H9 (cell line): ENCODE measurements at regions not wholly inside any gene's neighbourhood (a gene's known extent, or its start where the extent isn't known, plus 50 kb on each side); places are given as distances from the start of the nearest gene placed in this dataset.

ENCODE experiments used
- DNase-seq: peaks from one replicate; pipeline ENCODE4 v3.0.0-alpha.2; 2017
- H2AFZ ChIP-seq: one replicate; pipeline ENCODE4 v1.6.1; 2013; ENCODE audit warnings: mild to moderate bottlenecking, low read length, control low read depth, moderate library complexity
- H2AK5ac ChIP-seq: 2 replicates; pipeline ENCODE4 v1.6.1; 2013; ENCODE audit warnings: low read length, control low read depth, mixed read lengths; ENCODE audit not compliant: insufficient read length
- H2BK120ac ChIP-seq: one replicate; pipeline ENCODE4 v1.6.1; 2013; ENCODE audit warnings: low read depth, mild to moderate bottlenecking, low read length, control low read depth, inconsistent platforms; ENCODE audit not compliant: poor library complexity, severe bottlenecking
- H2BK12ac ChIP-seq: 2 replicates; pipeline ENCODE4 v1.6.1; 2013; ENCODE audit warnings: low read length, control low read depth, mixed read lengths, low read depth; ENCODE audit not compliant: insufficient read length
- H2BK15ac ChIP-seq: 2 replicates; pipeline ENCODE4 v1.6.1; 2013; ENCODE audit warnings: low read depth, low read length, control low read depth
- H2BK20ac ChIP-seq: one replicate; pipeline ENCODE4 v1.6.1; 2013; ENCODE audit warnings: low read depth, mild to moderate bottlenecking, low read length, control low read depth, inconsistent platforms; ENCODE audit not compliant: poor library complexity, severe bottlenecking
- H2BK5ac ChIP-seq: 2 replicates; pipeline ENCODE4 v1.6.1; 2013; ENCODE audit warnings: low read length, control low read depth, mixed read lengths; ENCODE audit not compliant: insufficient read length
- H3K14ac ChIP-seq: 2 replicates; pipeline ENCODE4 v1.6.1; 2013; ENCODE audit warnings: low read length, control low read depth; ENCODE audit not compliant: insufficient read depth
- H3K18ac ChIP-seq: 2 replicates; pipeline ENCODE4 v1.6.1; 2013; ENCODE audit warnings: low read depth, mild to moderate bottlenecking, mixed read lengths, low read length, control low read depth; ENCODE audit not compliant: insufficient read length
- H3K23ac ChIP-seq: 2 replicates; pipeline ENCODE4 v1.6.1; 2013; ENCODE audit warnings: low read length, control low read depth, mixed read lengths, low read depth; ENCODE audit not compliant: insufficient read length
- H3K23me2 ChIP-seq: 2 replicates; pipeline ENCODE4 v1.6.1; 2013; ENCODE audit warnings: low read depth, mild to moderate bottlenecking, mixed read lengths, low read length, control low read depth; ENCODE audit not compliant: insufficient read length, poor library complexity, severe bottlenecking
- H3K27ac ChIP-seq: 2 replicates; pipeline ENCODE4 v1.5.1; 2013; ENCODE audit warnings: low read length, control low read depth, mixed read lengths, low read depth; ENCODE audit not compliant: insufficient read length
- H3K27me3 ChIP-seq: 2 replicates; pipeline ENCODE4 v1.6.1; 2013; ENCODE audit warnings: low read length, control low read depth, inconsistent platforms; ENCODE audit not compliant: insufficient read depth
- H3K4ac ChIP-seq: 2 replicates; pipeline ENCODE4 v1.6.1; 2013; ENCODE audit warnings: low read depth, mild to moderate bottlenecking, control low read depth, inconsistent platforms, low read length, moderate library complexity
- H3K4me1 ChIP-seq: 2 replicates; pipeline ENCODE4 v1.6.1; 2013; ENCODE audit warnings: low read length, control low read depth, inconsistent platforms; ENCODE audit not compliant: insufficient read depth
- H3K4me2 ChIP-seq: 2 replicates; pipeline ENCODE4 v1.6.1; 2013; ENCODE audit warnings: low read length, control low read depth, mixed read lengths; ENCODE audit not compliant: insufficient read length, insufficient read depth
- H3K56ac ChIP-seq: 2 replicates; pipeline ENCODE4 v1.6.1; 2013; ENCODE audit warnings: low read depth, mild to moderate bottlenecking, mixed read lengths, low read length, control low read depth; ENCODE audit not compliant: insufficient read length
- H3K79me1 ChIP-seq: 2 replicates; pipeline ENCODE4 v1.6.1; 2013; ENCODE audit warnings: low read depth, mild to moderate bottlenecking, moderate library complexity, low read length, control low read depth, inconsistent platforms; ENCODE audit not compliant: insufficient read depth, poor library complexity, severe bottlenecking
- H3K79me2 ChIP-seq: 2 replicates; pipeline ENCODE4 v1.6.1; 2013; ENCODE audit warnings: low read length, control low read depth, inconsistent platforms; ENCODE audit not compliant: insufficient read depth
- H3K9ac ChIP-seq: 2 replicates; pipeline ENCODE4 v1.6.1; 2013; ENCODE audit warnings: low read length, control low read depth, mixed read lengths; ENCODE audit not compliant: insufficient read length; ENCODE audit errors: extremely low read depth
- H3K9me3 ChIP-seq: one replicate; pipeline ENCODE4 v1.6.1; 2013; ENCODE audit warnings: low read depth, low read length, inconsistent platforms; ENCODE audit not compliant: control insufficient read depth
- H3T11ph ChIP-seq: one replicate; pipeline ENCODE4 v1.6.1; 2013; ENCODE audit warnings: mild to moderate bottlenecking, low read length, control low read depth, inconsistent platforms
- H4K20me1 ChIP-seq: one replicate; pipeline ENCODE4 v1.6.1; 2013; ENCODE audit not compliant: control insufficient read depth, insufficient read length, insufficient read depth
- H4K5ac ChIP-seq: 2 replicates; pipeline ENCODE4 v1.6.1; 2013; ENCODE audit warnings: low read depth, mild to moderate bottlenecking, mixed read lengths, low read length, control low read depth; ENCODE audit not compliant: insufficient read length
- H4K8ac ChIP-seq: replicated peaks from 2 replicates; pipeline ENCODE4 v1.6.1; 2013; ENCODE audit warnings: low read length, control low read depth, mixed read lengths, low read depth; ENCODE audit not compliant: insufficient read length
- H4K91ac ChIP-seq: 2 replicates; pipeline ENCODE4 v1.6.1; 2013; ENCODE audit warnings: low read depth, mild to moderate bottlenecking, moderate library complexity, mixed read lengths, low read length, control low read depth; ENCODE audit not compliant: insufficient read length
- H3K27ac Mint-ChIP-seq, 3 experiments: 2 replicates in 2 of 3; 3 replicates in 1 of 3; pipeline ENCODE4 v1.8.0; 2020 to 2021; ENCODE audit warnings: mixed read lengths in 3 of 3, mild to moderate bottlenecking in 1 of 3, moderate library complexity in 1 of 3
- H3K27me3 Mint-ChIP-seq: 2 replicates; pipeline ENCODE4 v1.8.0; 2021; ENCODE audit warnings: low read depth, mild to moderate bottlenecking, moderate library complexity, mixed read lengths
- H3K36me3 Mint-ChIP-seq, 3 experiments: 2 replicates in 2 of 3; 3 replicates in 1 of 3; pipeline ENCODE4 v1.8.0; 2020 to 2021; ENCODE audit warnings: low read depth in 3 of 3, mixed read lengths in 3 of 3; ENCODE audit not compliant: insufficient read depth in 1 of 3
- H3K4me1 Mint-ChIP-seq, 2 experiments: 2 replicates each; pipeline ENCODE4 v1.8.0; 2020; ENCODE audit warnings: mixed read lengths in 2 of 2
- H3K4me3 Mint-ChIP-seq, 2 experiments: 2 replicates in 1 of 2; 3 replicates in 1 of 2; pipeline ENCODE4 v1.8.0; 2020 to 2021; ENCODE audit warnings: mild to moderate bottlenecking in 2 of 2, mixed read lengths in 2 of 2, moderate library complexity in 1 of 2
- H3K9me3 Mint-ChIP-seq, 2 experiments: 2 replicates in 1 of 2; 3 replicates in 1 of 2; pipeline ENCODE4 v1.8.0; 2020; ENCODE audit warnings: mild to moderate bottlenecking in 2 of 2, mixed read lengths in 2 of 2, moderate library complexity in 1 of 2
- WGBS: extraction: QIAGEN DNeasy Blood & Tissue Kit; methylation state at CpG from one replicate; pipeline ENCODE4 v1.1.7; 2013; ENCODE audit warnings: missing lambda C conversion rate, low lambda C conversion rate, mixed read lengths; ENCODE audit not compliant: insufficient read length; ENCODE audit errors: extremely low coverage; 5-methylcytosine and 5-hydroxymethylcytosine counted together
- TF ChIP-seq, protein P1 (sequence below): fragments of 200-600 bp; sonication (generic); conservative IDR thresholded peaks from 3 replicates; pipeline ENCODE4 v1.8.0; 2021; ENCODE audit warnings: antibody characterized with exemption, mild to moderate bottlenecking

DNA sequence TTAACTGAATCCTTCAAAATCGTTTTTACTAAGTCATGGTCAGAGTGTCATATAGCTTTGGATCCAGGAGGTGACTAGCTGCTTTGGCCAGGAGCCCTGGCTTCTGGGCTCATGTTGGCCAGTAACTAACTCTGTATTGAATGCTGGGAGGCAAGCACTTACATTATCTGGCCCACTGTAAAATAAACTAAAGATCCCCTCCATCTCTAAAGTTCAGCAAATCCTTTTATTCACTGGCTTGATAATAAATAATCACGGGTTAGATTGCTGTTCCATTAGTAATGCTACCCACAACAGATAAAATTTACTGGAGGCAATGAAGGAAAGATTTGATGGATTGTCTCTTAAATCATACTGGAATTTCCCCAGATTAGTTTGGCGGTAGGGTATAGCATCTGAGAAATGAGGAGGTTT lies 382.2 kb upstream of the TLE4 start:
- no peak overlapping the region for H2BK12ac ChIP-seq
- H3K27me3 ChIP-seq: no peaks in the 10 kb centered on the region
- no CpG with 5 or more reads among the region's 3 CpGs for WGBS
- 0 out of 4 replicates have a peak, but pooled peaks cover 0 to 2% of the 10 kb centered on the region in 2 experiments for H3K4me1 Mint-ChIP-seq
- H3K23me2 ChIP-seq: no peaks in the 10 kb centered on the region
- H4K8ac ChIP-seq: no peak overlapping the region
- no peak overlapping the region for H3K14ac ChIP-seq
- H3K27ac ChIP-seq: no peak overlapping the region
- TF ChIP-seq, protein P1, sequence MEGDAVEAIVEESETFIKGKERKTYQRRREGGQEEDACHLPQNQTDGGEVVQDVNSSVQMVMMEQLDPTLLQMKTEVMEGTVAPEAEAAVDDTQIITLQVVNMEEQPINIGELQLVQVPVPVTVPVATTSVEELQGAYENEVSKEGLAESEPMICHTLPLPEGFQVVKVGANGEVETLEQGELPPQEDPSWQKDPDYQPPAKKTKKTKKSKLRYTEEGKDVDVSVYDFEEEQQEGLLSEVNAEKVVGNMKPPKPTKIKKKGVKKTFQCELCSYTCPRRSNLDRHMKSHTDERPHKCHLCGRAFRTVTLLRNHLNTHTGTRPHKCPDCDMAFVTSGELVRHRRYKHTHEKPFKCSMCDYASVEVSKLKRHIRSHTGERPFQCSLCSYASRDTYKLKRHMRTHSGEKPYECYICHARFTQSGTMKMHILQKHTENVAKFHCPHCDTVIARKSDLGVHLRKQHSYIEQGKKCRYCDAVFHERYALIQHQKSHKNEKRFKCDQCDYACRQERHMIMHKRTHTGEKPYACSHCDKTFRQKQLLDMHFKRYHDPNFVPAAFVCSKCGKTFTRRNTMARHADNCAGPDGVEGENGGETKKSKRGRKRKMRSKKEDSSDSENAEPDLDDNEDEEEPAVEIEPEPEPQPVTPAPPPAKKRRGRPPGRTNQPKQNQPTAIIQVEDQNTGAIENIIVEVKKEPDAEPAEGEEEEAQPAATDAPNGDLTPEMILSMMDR: no peak
- peaks cover 3 to 4% of the 10 kb centered on the region in 2 experiments; a peak in 4 of 5 replicates for H3K9me3 Mint-ChIP-seq
- no peaks in the 10 kb centered on the region for H4K20me1 ChIP-seq
- no peak overlapping the region for H2AFZ ChIP-seq
- H3K23ac ChIP-seq: no peak overlapping the region
- no peak overlapping the region for H3K9ac ChIP-seq
- no peak overlapping the region for H2BK120ac ChIP-seq
- no peak overlapping the region for H2AK5ac ChIP-seq
- H2BK5ac ChIP-seq: no peak overlapping the region
- peaks cover 0 to 5% (median 3%) of the 10 kb centered on the region in 3 experiments; a peak in 4 of 7 replicates for H3K36me3 Mint-ChIP-seq
- no peak overlapping the region for H3K4me2 ChIP-seq
- no peaks in the 10 kb centered on the region for H3K4me1 ChIP-seq
- no peak for DNase-seq
- H2BK15ac ChIP-seq: no peak overlapping the region
- no peak overlapping the region for H3K4me3 Mint-ChIP-seq
- H3K9me3 ChIP-seq: no peaks in the 10 kb centered on the region
- H2BK20ac ChIP-seq: no peak overlapping the region
- H3K56ac ChIP-seq: no peak overlapping the region
- H3T11ph ChIP-seq: no peak overlapping the region
- H3K79me2 ChIP-seq: no peaks in the 10 kb centered on the region
- no peaks in the 10 kb centered on the region for H3K27me3 Mint-ChIP-seq
- no peak overlapping the region for H3K18ac ChIP-seq
- H3K4ac ChIP-seq: no peak overlapping the region
- H4K91ac ChIP-seq: no peak overlapping the region
- H3K27ac Mint-ChIP-seq: no peak overlapping the region
- no peak overlapping the region for H4K5ac ChIP-seq
- no peaks in the 10 kb centered on the region for H3K79me1 ChIP-seq
